HepG2 (cell line): ENCODE measurements at regions not wholly inside any gene's neighbourhood (a gene's known extent, or its start where the extent isn't known, plus 50 kb on each side); places are given as distances from the start of the nearest gene placed in this dataset.
"Not testable (repeated sequence)": the region's sequence is repeated elsewhere in the genome, so short reads cannot be mapped to it uniquely, and the experiment has no call there.

Experiments used
- ATAC-seq: fragments of 200-7000 bp; cut with Tn5 transposase; 3 replicates; pipeline ENCODE4 v1.9.1; 2020; ENCODE audit warnings: mild to moderate bottlenecking, moderate library complexity
- BruUV-seq: library from RNA; stranded (reverse); fragments of 400-500 nt; replicated peaks from 2 replicates; lab custom pipeline; 2021; lab: Mats Ljungman, UMichigan
- CTCF ChIA-PET: fragments of 300-600 bp; formaldehyde crosslinking; extraction: SDS; loops from one replicate; lab custom pipeline; 2021; ENCODE audit warnings: low total read pairs, inconsistent platforms, low intra/inter-chr PET ratio; lab: Yijun Ruan, JAX
- POLR2A ChIA-PET: fragments of 350-600 bp; sonication (Branson Sonifier 250); formaldehyde crosslinking; loops from one replicate; lab custom pipeline; 2020; ENCODE audit warnings: antibody characterized with exemption, inconsistent platforms; lab: Yijun Ruan, JAX
- DNase-seq: peaks from one replicate; pipeline ENCODE4 v3.0.0-alpha.2; 2015; ENCODE audit warnings: low spot score
- FAIRE-seq: peaks from 3 replicates; lab custom pipeline; 2011; peaks lifted over from hg19 to GRCh38; lab: Jason Lieb, UNC
- H2AFZ ChIP-seq: one replicate; pipeline ENCODE4 v1.6.1; 2011; ENCODE audit warnings: low read length, inconsistent platforms
- H3K27ac ChIP-seq: fragments of 300-600 bp; 3 replicates; pipeline ENCODE4 v1.8.0; 2011; ENCODE audit warnings: mixed run types, mild to moderate bottlenecking, mixed read lengths, low read length, inconsistent platforms; ENCODE audit not compliant: insufficient read depth; ENCODE audit errors: extremely low read length
- H3K27me3 ChIP-seq, 2 experiments: fragments of 200-600 bp in 1 of 2; 2 replicates in 1 of 2; 3 replicates in 1 of 2; pipeline versions ENCODE4 v1.6.0 to v1.8.0; 2011; ENCODE audit warnings: low read length in 2 of 2, mild to moderate bottlenecking in 2 of 2, moderate library complexity in 2 of 2, inconsistent platforms in 1 of 2; ENCODE audit not compliant: insufficient read depth in 2 of 2, control insufficient read depth in 1 of 2
- H3K36me3 ChIP-seq, 2 experiments: fragments of 200-600 bp in 1 of 2; replicated peaks in 1 of 2; 2 replicates in 1 of 2; 3 replicates in 1 of 2; pipeline versions ENCODE4 v1.5.1 to v1.8.0; 2011; ENCODE audit warnings: low read length in 2 of 2, inconsistent platforms in 1 of 2; ENCODE audit not compliant: insufficient read depth in 2 of 2, control insufficient read depth in 1 of 2
- H3K4me1 ChIP-seq: 2 replicates; pipeline ENCODE4 v1.5.1; 2012; ENCODE audit warnings: low read length, inconsistent platforms; ENCODE audit not compliant: insufficient read depth
- H3K4me2 ChIP-seq: 2 replicates; pipeline ENCODE4 v1.6.0; 2011; ENCODE audit warnings: low read depth, low read length, inconsistent platforms
- H3K4me3 ChIP-seq, 3 experiments: fragments of 200-600 bp in 1 of 3; sonication (generic), shearing (Covaris generic) in 1 of 3; replicated peaks in 1 of 3; 2 replicates each; pipeline ENCODE4 v1.5.1; 2011 to 2016; ENCODE audit warnings: low read length in 3 of 3, inconsistent platforms in 2 of 3, low read depth in 2 of 3, mild to moderate bottlenecking in 2 of 3, control low read depth in 1 of 3, mixed read lengths in 1 of 3; ENCODE audit not compliant: insufficient read depth in 1 of 3
- H3K79me2 ChIP-seq: one replicate; pipeline ENCODE4 v1.6.1; 2011; ENCODE audit warnings: low read length, inconsistent platforms; ENCODE audit not compliant: insufficient read depth
- H3K9ac ChIP-seq: 2 replicates; pipeline ENCODE4 v1.6.0; 2011; ENCODE audit warnings: mild to moderate bottlenecking, low read depth, low read length, inconsistent platforms; ENCODE audit not compliant: insufficient read depth
- H3K9me3 ChIP-seq: 2 replicates; pipeline ENCODE4 v1.5.1; 2012; ENCODE audit warnings: mild to moderate bottlenecking, low read length
- H4K20me1 ChIP-seq: 2 replicates; pipeline ENCODE4 v1.6.0; 2011; ENCODE audit warnings: inconsistent platforms, mild to moderate bottlenecking, low read length, moderate library complexity; ENCODE audit not compliant: insufficient read depth
- MLX ChIP-seq: IDR thresholded peaks from 2 replicates; pipeline ENCODE4 v1.6.1; 2016
- PAXIP1 ChIP-seq: sonication (generic); formaldehyde crosslinking; conservative IDR thresholded peaks from 2 replicates; pipeline ENCODE4 v1.4.0; 2020; ENCODE audit warnings: mild to moderate bottlenecking, missing genetic modification reagents, moderate library complexity
- RFX5 ChIP-seq: IDR thresholded peaks from 2 replicates; pipeline ENCODE4 v1.6.1; 2011; ENCODE audit warnings: low read depth, low read length, improper control_type of control experiment
- ZNF766 ChIP-seq: sonication (generic); formaldehyde crosslinking; IDR thresholded peaks from 2 replicates; pipeline ENCODE4 v1.5.0; 2020; ENCODE audit warnings: missing genetic modification reagents, borderline replicate concordance
- WGBS: methylation state at CpG from one replicate; pipeline ENCODE4 v1.1.6; 2017; ENCODE audit warnings: low lambda C conversion rate; 5-methylcytosine and 5-hydroxymethylcytosine counted together
- in situ Hi-C: cut with HindIII; loops from 2 replicates; pipeline ENCODE4 v1.10.0; 2017; ENCODE audit warnings: low pct_unique_long_range_greater_than_20kb; ENCODE audit not compliant: extremely low pct_ligation_motif_present
- intact Hi-C: fragments of 100-400 bp; cut with micrococcal nuclease; formaldehyde crosslinking; loops from one replicate; pipeline ENCODE4 v1.10.0; 2022; ENCODE audit not compliant: unreplicated experiment
- TF ChIP-seq, protein P1 (sequence below): sonication (generic); formaldehyde crosslinking; IDR thresholded peaks from 2 replicates; pipeline ENCODE4 v1.9.0; 2021; ENCODE audit warnings: mild to moderate bottlenecking, missing genetic modification reagents

DNA sequence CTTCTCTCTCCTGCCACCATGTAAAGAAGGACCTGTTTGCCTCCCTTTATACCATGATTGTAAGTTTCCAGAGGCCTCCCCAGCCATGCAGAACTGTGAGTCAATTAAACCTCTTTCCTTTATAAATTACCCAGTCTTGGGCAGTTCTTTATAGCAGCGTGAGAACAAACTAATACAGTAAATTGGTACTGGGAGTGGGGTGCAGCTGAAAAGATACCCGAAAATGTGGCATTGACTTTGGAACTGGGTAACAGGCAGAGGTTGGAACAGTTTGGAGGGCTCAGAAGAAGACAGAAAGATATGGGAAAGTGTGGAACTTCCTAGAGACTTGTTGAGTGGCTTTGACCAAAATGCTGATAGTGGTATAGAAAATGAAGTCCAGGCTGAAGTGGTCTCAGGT lies 54.1 kb upstream of the ADAMTS2 start:
- H3K36me3 ChIP-seq, H3K27ac ChIP-seq, ATAC-seq, H3K27me3 ChIP-seq, H3K4me2 ChIP-seq, POLR2A ChIA-PET, H3K9ac ChIP-seq, H3K4me1 ChIP-seq, CTCF ChIA-PET, DNase-seq, intact Hi-C loops, H3K79me2 ChIP-seq, in situ Hi-C loops, BruUV-seq, H2AFZ ChIP-seq, FAIRE-seq, H3K4me3 ChIP-seq, H4K20me1 ChIP-seq: not testable (repeated sequence)
- H3K9me3 ChIP-seq = peaks cover 38% of the 10 kb centered on the region
- WGBS = 50% methylated on average over 2 of the region's 2 CpGs

- Histone ChIP-seq H2AFZ (no peak overlapping the region), H3K9me3 (peaks cover 46% of the 10 kb centered on the region), H3K79me2 (no peaks in the 10 kb centered on the region), H3K4me2 (no peak overlapping the region), H3K27ac (no peak overlapping the region), H4K20me1 (no peaks in the 10 kb centered on the region), H3K36me3 (no peaks in the 10 kb centered on the region), H3K4me3 (no peak overlapping the region), H3K4me1 (no peaks in the 10 kb centered on the region), H3K27me3 (no peaks in the 10 kb centered on the region), H3K9ac (no peak overlapping the region)
- TF ChIP-seq RFX5 (no peak), ZNF766 (CRISPR knock-in tag) (no peak), MLX (CRISPR knock-in tag) (no peak), PAXIP1 (CRISPR knock-in tag) (no peak)
- TF ChIP-seq, protein P1, sequence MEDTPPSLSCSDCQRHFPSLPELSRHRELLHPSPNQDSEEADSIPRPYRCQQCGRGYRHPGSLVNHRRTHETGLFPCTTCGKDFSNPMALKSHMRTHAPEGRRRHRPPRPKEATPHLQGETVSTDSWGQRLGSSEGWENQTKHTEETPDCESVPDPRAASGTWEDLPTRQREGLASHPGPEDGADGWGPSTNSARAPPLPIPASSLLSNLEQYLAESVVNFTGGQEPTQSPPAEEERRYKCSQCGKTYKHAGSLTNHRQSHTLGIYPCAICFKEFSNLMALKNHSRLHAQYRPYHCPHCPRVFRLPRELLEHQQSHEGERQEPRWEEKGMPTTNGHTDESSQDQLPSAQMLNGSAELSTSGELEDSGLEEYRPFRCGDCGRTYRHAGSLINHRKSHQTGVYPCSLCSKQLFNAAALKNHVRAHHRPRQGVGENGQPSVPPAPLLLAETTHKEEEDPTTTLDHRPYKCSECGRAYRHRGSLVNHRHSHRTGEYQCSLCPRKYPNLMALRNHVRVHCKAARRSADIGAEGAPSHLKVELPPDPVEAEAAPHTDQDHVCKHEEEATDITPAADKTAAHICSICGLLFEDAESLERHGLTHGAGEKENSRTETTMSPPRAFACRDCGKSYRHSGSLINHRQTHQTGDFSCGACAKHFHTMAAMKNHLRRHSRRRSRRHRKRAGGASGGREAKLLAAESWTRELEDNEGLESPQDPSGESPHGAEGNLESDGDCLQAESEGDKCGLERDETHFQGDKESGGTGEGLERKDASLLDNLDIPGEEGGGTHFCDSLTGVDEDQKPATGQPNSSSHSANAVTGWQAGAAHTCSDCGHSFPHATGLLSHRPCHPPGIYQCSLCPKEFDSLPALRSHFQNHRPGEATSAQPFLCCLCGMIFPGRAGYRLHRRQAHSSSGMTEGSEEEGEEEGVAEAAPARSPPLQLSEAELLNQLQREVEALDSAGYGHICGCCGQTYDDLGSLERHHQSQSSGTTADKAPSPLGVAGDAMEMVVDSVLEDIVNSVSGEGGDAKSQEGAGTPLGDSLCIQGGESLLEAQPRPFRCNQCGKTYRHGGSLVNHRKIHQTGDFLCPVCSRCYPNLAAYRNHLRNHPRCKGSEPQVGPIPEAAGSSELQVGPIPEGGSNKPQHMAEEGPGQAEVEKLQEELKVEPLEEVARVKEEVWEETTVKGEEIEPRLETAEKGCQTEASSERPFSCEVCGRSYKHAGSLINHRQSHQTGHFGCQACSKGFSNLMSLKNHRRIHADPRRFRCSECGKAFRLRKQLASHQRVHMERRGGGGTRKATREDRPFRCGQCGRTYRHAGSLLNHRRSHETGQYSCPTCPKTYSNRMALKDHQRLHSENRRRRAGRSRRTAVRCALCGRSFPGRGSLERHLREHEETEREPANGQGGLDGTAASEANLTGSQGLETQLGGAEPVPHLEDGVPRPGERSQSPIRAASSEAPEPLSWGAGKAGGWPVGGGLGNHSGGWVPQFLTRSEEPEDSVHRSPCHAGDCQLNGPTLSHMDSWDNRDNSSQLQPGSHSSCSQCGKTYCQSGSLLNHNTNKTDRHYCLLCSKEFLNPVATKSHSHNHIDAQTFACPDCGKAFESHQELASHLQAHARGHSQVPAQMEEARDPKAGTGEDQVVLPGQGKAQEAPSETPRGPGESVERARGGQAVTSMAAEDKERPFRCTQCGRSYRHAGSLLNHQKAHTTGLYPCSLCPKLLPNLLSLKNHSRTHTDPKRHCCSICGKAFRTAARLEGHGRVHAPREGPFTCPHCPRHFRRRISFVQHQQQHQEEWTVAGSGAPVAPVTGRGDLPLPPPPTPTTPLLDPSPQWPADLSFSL = no peak
- WGBS = 2% methylated on average over 3 of the region's 3 CpGs
- ChIA-PET POLR2A (no interaction called here), CTCF (no interaction called here)
- in situ Hi-C loops (no loop called here), intact Hi-C loops (no loop called here)
- BruUV-seq = no TSS peak
- ATAC-seq (no peak), FAIRE-seq (no peak), DNase-seq (no peak)
Measured at GRCh38 chr5:179397516-179397915, 52.3 kb upstream of the ADAMTS2 start.
